Astrocyte (in vitro differentiated cells and primary cell): ENCODE measurements at regions not wholly inside any gene's neighbourhood (a gene's known extent, or its start where the extent isn't known, plus 50 kb on each side); places are given as distances from the start of the nearest gene placed in this dataset.

Experiments
- DNase-seq: peaks from one replicate; pipeline ENCODE4 v3.0.0-alpha.2; 2010; ENCODE audit warnings: low read depth
- FAIRE-seq: peaks from 2 replicates; lab custom pipeline; 2011; peaks lifted over from hg19 to GRCh38; lab: Jason Lieb, UNC
- H2AFZ ChIP-seq: 2 replicates; pipeline ENCODE4 v1.6.0; 2012; ENCODE audit warnings: low read depth, low read length, inconsistent platforms
- H3K27ac ChIP-seq: 2 replicates; pipeline ENCODE4 v1.5.1; 2011; ENCODE audit warnings: low read depth, low read length, inconsistent platforms
- H3K27me3 ChIP-seq: 2 replicates; pipeline ENCODE4 v1.6.0; 2011; ENCODE audit warnings: low read length, inconsistent platforms; ENCODE audit not compliant: insufficient read depth
- H3K36me3 ChIP-seq: 2 replicates; pipeline ENCODE4 v1.5.1; 2011; ENCODE audit warnings: low read length, inconsistent platforms; ENCODE audit not compliant: insufficient read depth
- H3K4me1 ChIP-seq: 2 replicates; pipeline ENCODE4 v1.5.1; 2011; ENCODE audit warnings: low read length, inconsistent platforms; ENCODE audit not compliant: insufficient read depth
- H3K4me2 ChIP-seq: 2 replicates; pipeline ENCODE4 v1.6.0; 2012; ENCODE audit warnings: low read length, inconsistent platforms
- H3K4me3 ChIP-seq: 2 replicates; pipeline ENCODE4 v1.5.1; 2011; ENCODE audit warnings: low read depth, mild to moderate bottlenecking, low read length, inconsistent platforms; ENCODE audit not compliant: insufficient read depth
- H3K79me2 ChIP-seq: 2 replicates; pipeline ENCODE4 v1.6.0; 2012; ENCODE audit warnings: mild to moderate bottlenecking, low read length, inconsistent platforms; ENCODE audit not compliant: insufficient read depth
- H3K9ac ChIP-seq: 2 replicates; pipeline ENCODE4 v1.6.0; 2012; ENCODE audit warnings: mild to moderate bottlenecking, low read length, inconsistent platforms
- H3K9me3 ChIP-seq: 2 replicates; pipeline ENCODE4 v1.5.1; 2012; ENCODE audit warnings: low read depth, mild to moderate bottlenecking, low read length, inconsistent platforms; ENCODE audit not compliant: insufficient read depth
- H4K20me1 ChIP-seq: 2 replicates; pipeline ENCODE4 v1.6.0; 2012; ENCODE audit warnings: low read length, inconsistent platforms; ENCODE audit not compliant: insufficient read depth
- H3K27ac Mint-ChIP-seq: one replicate; pipeline ENCODE4 v1.8.0; 2021; ENCODE audit warnings: mild to moderate bottlenecking, mixed read lengths; ENCODE audit not compliant: unreplicated experiment
- H3K27me3 Mint-ChIP-seq: one replicate; pipeline ENCODE4 v1.8.0; 2021; ENCODE audit warnings: low read depth, mixed read lengths; ENCODE audit not compliant: unreplicated experiment
- H3K36me3 Mint-ChIP-seq: one replicate; pipeline ENCODE4 v1.8.0; 2021; ENCODE audit warnings: low read depth, mixed read lengths; ENCODE audit not compliant: unreplicated experiment
- H3K4me1 Mint-ChIP-seq: one replicate; pipeline ENCODE4 v1.8.0; 2021; ENCODE audit warnings: low read depth, mixed read lengths; ENCODE audit not compliant: unreplicated experiment
- H3K4me3 Mint-ChIP-seq: one replicate; pipeline ENCODE4 v1.8.0; 2021; ENCODE audit warnings: mild to moderate bottlenecking, moderate library complexity, mixed read lengths; ENCODE audit not compliant: unreplicated experiment
- H3K9me3 Mint-ChIP-seq: one replicate; pipeline ENCODE4 v1.8.0; 2021; ENCODE audit warnings: mild to moderate bottlenecking, mixed read lengths; ENCODE audit not compliant: unreplicated experiment
- CTCF ChIP-seq: IDR thresholded peaks from 2 replicates; pipeline ENCODE4 v1.5.1; 2011; ENCODE audit warnings: low read depth, mild to moderate bottlenecking, inconsistent platforms, low read length, moderate library complexity; ENCODE audit not compliant: insufficient read depth
- EZH2 ChIP-seq: IDR thresholded peaks from 2 replicates; pipeline ENCODE4 v1.6.1; 2012; ENCODE audit warnings: mild to moderate bottlenecking, low read length, inconsistent platforms; ENCODE audit not compliant: insufficient read depth

GRCh38 chr20:43379239-43379917 lies 78.3 kb upstream of the SRSF6 start:
- FAIRE-seq (peak; percentile 93), DNase-seq (peak; percentile 94)
- Mint-ChIP-seq H3K27ac (peak overlapping the region; percentile 79), H3K27me3 (no peaks in the 10 kb centered on the region), H3K36me3 (peaks cover 2% of the 10 kb centered on the region), H3K4me3 (no peak overlapping the region), H3K4me1 (no peaks in the 10 kb centered on the region), H3K9me3 (peaks cover 7% of the 10 kb centered on the region)
- H3K4me3 ChIP-seq: no peak overlapping the region
- H3K9ac ChIP-seq: peak overlapping the region; percentile 35
- peak overlapping the region; percentile 76 for H3K27ac ChIP-seq
- no peaks in the 10 kb centered on the region for H3K79me2 ChIP-seq
- H4K20me1 ChIP-seq: no peaks in the 10 kb centered on the region
- no peak overlapping the region for H2AFZ ChIP-seq
- H3K4me1 ChIP-seq: peaks cover 4% of the 10 kb centered on the region
- no peak for TF ChIP-seq CTCF
- no peak for TF ChIP-seq EZH2
- H3K9me3 ChIP-seq: no peaks in the 10 kb centered on the region
- no peaks in the 10 kb centered on the region for H3K36me3 ChIP-seq
- peak overlapping the region; percentile 62 for H3K4me2 ChIP-seq
- peaks cover 2% of the 10 kb centered on the region for H3K27me3 ChIP-seq

- TF ChIP-seq CTCF (no peak), EZH2 (no peak)
- Histone ChIP-seq H2AFZ (no peak overlapping the region), H3K36me3 (no peaks in the 10 kb centered on the region), H3K79me2 (no peaks in the 10 kb centered on the region), H4K20me1 (no peaks in the 10 kb centered on the region), H3K9me3 (no peaks in the 10 kb centered on the region), H3K9ac (no peak overlapping the region), H3K4me1 (peaks cover 4% of the 10 kb centered on the region), H3K4me2 (no peak overlapping the region), H3K4me3 (no peak overlapping the region), H3K27me3 (no peaks in the 10 kb centered on the region), H3K27ac (no peak overlapping the region)
- no peak for DNase-seq
- Mint-ChIP-seq H3K9me3 (peaks cover 8% of the 10 kb centered on the region), H3K27ac (no peak overlapping the region), H3K4me1 (no peaks in the 10 kb centered on the region), H3K27me3 (no peaks in the 10 kb centered on the region), H3K36me3 (peaks cover 2% of the 10 kb centered on the region), H3K4me3 (no peak overlapping the region)
- FAIRE-seq: no peak
Observed at GRCh38 chr20:43376831-43377230, 80.9 kb upstream of the SRSF6 start.

GRCh38 chr20:43375591-43375990 lies 82.1 kb upstream of the SRSF6 start:
- H3K36me3 Mint-ChIP-seq: peaks cover 2% of the 10 kb centered on the region
- no peak overlapping the region for H3K9ac ChIP-seq
- H4K20me1 ChIP-seq: no peaks in the 10 kb centered on the region
- H3K4me1 Mint-ChIP-seq: no peaks in the 10 kb centered on the region
- no peak overlapping the region for H3K27ac Mint-ChIP-seq
- H3K4me3 Mint-ChIP-seq: no peak overlapping the region
- no peaks in the 10 kb centered on the region for H3K27me3 Mint-ChIP-seq
- H2AFZ ChIP-seq: no peak overlapping the region
- no peak overlapping the region for H3K27ac ChIP-seq
- TF ChIP-seq EZH2 (no peak), CTCF (no peak)
- H3K36me3 ChIP-seq: no peaks in the 10 kb centered on the region
- H3K4me2 ChIP-seq: peak overlapping the region; percentile 11
- H3K9me3 ChIP-seq: no peaks in the 10 kb centered on the region
- no peaks in the 10 kb centered on the region for H3K79me2 ChIP-seq
- H3K4me1 ChIP-seq: peaks cover 4% of the 10 kb centered on the region
- DNase-seq: peak; percentile 20
- peaks cover 8% of the 10 kb centered on the region for H3K9me3 Mint-ChIP-seq
- H3K27me3 ChIP-seq: no peaks in the 10 kb centered on the region
- peak; percentile 45 for FAIRE-seq
- H3K4me3 ChIP-seq: no peak overlapping the region
